ENCODE measurements at regions not wholly inside any gene's neighbourhood (a gene's known extent, or its start where the extent isn't known, plus 50 kb on each side); places are given as distances from the start of the nearest gene placed in this dataset.
A peak's percentile ranks its signal among the peaks of the same experiment; 100 is the strongest.

DNA sequence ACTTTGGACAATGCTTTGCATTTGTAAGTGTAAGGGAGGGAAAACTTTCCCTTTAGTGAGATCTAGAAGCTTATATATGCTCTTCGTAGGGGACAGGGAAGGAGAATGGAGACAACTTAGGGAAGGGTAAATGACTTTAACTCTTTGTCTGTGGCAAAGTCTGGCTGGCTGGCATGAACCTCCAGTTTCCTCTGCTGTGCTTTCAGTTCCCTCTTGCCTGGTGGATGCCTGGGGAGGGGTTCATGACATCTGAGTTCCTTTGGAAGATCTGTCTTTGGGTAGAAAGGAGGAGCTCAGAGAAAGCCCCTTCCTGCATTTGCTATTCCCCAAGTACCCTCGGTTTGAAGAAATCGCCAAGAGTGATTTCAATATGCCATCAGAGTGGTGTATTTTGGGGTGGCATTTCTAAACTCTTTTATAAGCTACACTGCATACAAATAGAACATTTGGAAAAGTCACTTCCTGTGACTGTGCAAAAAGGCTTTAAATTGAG lies 143.6 kb downstream of the VAPA start:
- Histone ChIP-seq H3K27me3 (no peaks in the 10 kb centered on the region), H3K4me1 (peaks cover 10 to 11% of the 10 kb centered on the region in 2 donors), H3K4me3 (no peak overlapping the region), H3K36me3 (no peaks in the 10 kb centered on the region), H3K9me3 (no peaks in the 10 kb centered on the region), H3K27ac (peak overlapping the region; percentile 34 to 86)
- TF ChIP-seq POLR2AphosphoS5 (IDR thresholded peaks at IDR 0.05) = no peak
- no peak for TF ChIP-seq POLR2A (IDR thresholded peaks at IDR 0.05)
- TF ChIP-seq, protein P1, sequence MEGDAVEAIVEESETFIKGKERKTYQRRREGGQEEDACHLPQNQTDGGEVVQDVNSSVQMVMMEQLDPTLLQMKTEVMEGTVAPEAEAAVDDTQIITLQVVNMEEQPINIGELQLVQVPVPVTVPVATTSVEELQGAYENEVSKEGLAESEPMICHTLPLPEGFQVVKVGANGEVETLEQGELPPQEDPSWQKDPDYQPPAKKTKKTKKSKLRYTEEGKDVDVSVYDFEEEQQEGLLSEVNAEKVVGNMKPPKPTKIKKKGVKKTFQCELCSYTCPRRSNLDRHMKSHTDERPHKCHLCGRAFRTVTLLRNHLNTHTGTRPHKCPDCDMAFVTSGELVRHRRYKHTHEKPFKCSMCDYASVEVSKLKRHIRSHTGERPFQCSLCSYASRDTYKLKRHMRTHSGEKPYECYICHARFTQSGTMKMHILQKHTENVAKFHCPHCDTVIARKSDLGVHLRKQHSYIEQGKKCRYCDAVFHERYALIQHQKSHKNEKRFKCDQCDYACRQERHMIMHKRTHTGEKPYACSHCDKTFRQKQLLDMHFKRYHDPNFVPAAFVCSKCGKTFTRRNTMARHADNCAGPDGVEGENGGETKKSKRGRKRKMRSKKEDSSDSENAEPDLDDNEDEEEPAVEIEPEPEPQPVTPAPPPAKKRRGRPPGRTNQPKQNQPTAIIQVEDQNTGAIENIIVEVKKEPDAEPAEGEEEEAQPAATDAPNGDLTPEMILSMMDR (IDR thresholded peaks at IDR 0.05) = no peak
- DNase-seq (ENCODE audit: low spot score in 2 of 2) = no peak
- intact Hi-C loops (cut with DNase I; ENCODE audit: low total_unique reads) = no loop called here

DNA sequence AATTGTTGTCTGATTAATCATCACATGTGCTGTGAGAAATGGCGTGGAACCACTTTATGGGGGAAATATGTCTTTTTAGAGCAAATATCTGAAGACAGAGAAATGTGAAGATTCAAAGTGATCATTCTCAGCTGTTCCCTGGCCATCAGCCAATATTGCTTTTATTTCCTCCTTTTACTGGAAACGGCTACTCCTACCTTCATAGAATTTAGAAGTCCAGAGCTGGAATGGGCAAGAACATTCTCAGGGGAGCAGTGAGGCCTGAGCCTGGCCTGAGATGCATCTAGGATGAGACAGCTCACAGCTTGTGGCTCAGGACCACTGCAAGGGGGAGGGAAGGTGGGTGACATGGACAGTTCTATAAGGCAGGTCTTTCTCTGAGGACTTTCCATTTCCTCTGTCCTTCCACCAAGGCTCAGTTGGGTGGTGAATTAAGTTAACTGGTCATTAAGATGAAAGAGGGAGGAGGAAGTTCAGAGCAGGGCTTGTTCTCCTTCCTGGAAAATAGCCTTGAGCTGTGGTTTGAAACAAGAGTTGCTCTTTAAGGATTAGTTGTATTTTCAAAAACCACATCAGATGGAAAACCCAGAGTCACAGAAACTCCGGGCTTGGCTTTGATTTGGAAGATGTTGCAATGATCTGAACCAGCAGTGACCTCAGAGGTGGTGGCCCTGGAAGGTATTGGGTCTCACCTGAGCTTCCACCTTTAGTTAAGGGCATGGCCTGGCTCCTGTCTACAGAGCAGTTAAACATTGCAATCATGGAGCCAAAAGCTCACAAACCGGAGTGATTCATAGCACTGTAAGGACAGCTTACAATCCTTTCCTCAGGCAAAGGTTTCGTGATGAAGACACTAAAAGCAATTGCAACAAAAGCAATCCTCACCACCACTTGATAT lies 144.3 kb downstream of the VAPA start:
- Histone ChIP-seq H3K27me3 (no peaks in the 10 kb centered on the region), H3K4me1 (peaks cover 10 to 11% of the 10 kb centered on the region in 2 donors), H3K27ac (peak overlapping the region; percentile 34 to 86), H3K9me3 (no peaks in the 10 kb centered on the region), H3K36me3 (no peaks in the 10 kb centered on the region), H3K4me3 (no peak overlapping the region)
- TF ChIP-seq, protein P1 (IDR thresholded peaks at IDR 0.05) = no peak
- TF ChIP-seq POLR2AphosphoS5 (IDR thresholded peaks at IDR 0.05) = no peak
- TF ChIP-seq POLR2A (IDR thresholded peaks at IDR 0.05) = no peak
- intact Hi-C loops (cut with DNase I; ENCODE audit: low total_unique reads) = no loop called here
- peak in 1 of 2 donors; percentile 57 for DNase-seq (ENCODE audit: low spot score in 2 of 2)

- no peaks in the 10 kb centered on the region for H3K9me3 ChIP-seq
- DNase-seq (ENCODE audit: low spot score in 2 of 2) = no peak
- H3K4me1 ChIP-seq = peaks cover 10 to 11% of the 10 kb centered on the region in 2 donors
- intact Hi-C loops (cut with DNase I; ENCODE audit: low total_unique reads) = no loop called here
- H3K36me3 ChIP-seq = no peaks in the 10 kb centered on the region
- TF ChIP-seq, protein P1 (IDR thresholded peaks at IDR 0.05) = no peak
- TF ChIP-seq POLR2AphosphoS5 (IDR thresholded peaks at IDR 0.05) (no peak), POLR2A (IDR thresholded peaks at IDR 0.05) (no peak)
- H3K4me3 ChIP-seq = peak overlapping the region in 2 of 3 donors; percentile 11 to 44
- no peak overlapping the region for H3K27ac ChIP-seq
- no peaks in the 10 kb centered on the region for H3K27me3 ChIP-seq
Measured at GRCh38 chr18:10059610-10060468, 146.0 kb downstream of the VAPA start.

DNA sequence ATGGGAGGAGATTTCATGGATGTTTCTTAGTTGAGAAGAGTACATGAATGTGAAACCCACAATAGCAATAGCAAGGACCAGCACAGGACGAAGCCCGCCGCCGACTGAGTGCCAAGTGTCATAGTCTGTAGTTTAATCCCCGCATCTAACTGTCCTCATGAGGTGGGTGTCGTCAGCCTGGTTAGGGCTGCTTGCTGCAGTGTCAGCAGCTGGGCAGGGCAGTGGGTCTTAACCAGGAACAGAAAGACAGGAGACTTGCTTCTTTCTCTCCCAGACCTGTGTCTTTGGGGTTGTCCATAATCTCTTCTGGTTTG lies 146.6 kb downstream of the VAPA start:
- Histone ChIP-seq H3K27me3 (no peaks in the 10 kb centered on the region), H3K4me1 (peaks cover 10 to 11% of the 10 kb centered on the region in 2 donors), H3K36me3 (no peaks in the 10 kb centered on the region), H3K27ac (no peak overlapping the region), H3K4me3 (peak overlapping the region in 1 of 3 donors; percentile 44), H3K9me3 (no peaks in the 10 kb centered on the region)
- TF ChIP-seq, protein P1 (IDR thresholded peaks at IDR 0.05) = no peak
- TF ChIP-seq POLR2AphosphoS5 (IDR thresholded peaks at IDR 0.05) (no peak), POLR2A (IDR thresholded peaks at IDR 0.05) (no peak)
- intact Hi-C loops (cut with DNase I; ENCODE audit: low total_unique reads) = no loop called here
- no peak for DNase-seq (ENCODE audit: low spot score in 2 of 2)

All from breast epithelium (tissue), 4 donors.